AG09319 (cell line): ENCODE measurements at regions not wholly inside any gene's neighbourhood (a gene's known extent, or its start where the extent isn't known, plus 50 kb on each side); places are given as distances from the start of the nearest gene placed in this dataset.

ENCODE experiments used
- DNase-seq: peaks from one replicate; pipeline ENCODE4 v3.0.0-alpha.2; 2010; ENCODE audit warnings: low read depth; ENCODE audit errors: extremely low read depth
- CTCF ChIP-seq: IDR thresholded peaks from 2 replicates; pipeline ENCODE4 v1.5.1; 2011; ENCODE audit warnings: low read depth, mild to moderate bottlenecking, inconsistent platforms, low read length, moderate library complexity

GRCh38 chr4:29262986-29263385 is 1457.2 kb upstream of the PCDH7 start:
- TF ChIP-seq CTCF = no peak
- no peak for DNase-seq

- DNase-seq = no peak
- no peak for TF ChIP-seq CTCF
These were observed 1444.0 kb upstream of the PCDH7 start for GRCh38 chr4:29276150-29276549.

- no peak for DNase-seq
- no peak for TF ChIP-seq CTCF
These were observed 1442.8 kb upstream of the PCDH7 start for GRCh38 chr4:29277381-29277780.

GRCh38 chr4:29278585-29278984 is 1441.6 kb upstream of the PCDH7 start:
- TF ChIP-seq CTCF = no peak
- no peak for DNase-seq

GRCh38 chr4:29289118-29289517 is 1431.1 kb upstream of the PCDH7 start:
- no peak for TF ChIP-seq CTCF
- no peak for DNase-seq

- TF ChIP-seq CTCF = no peak
- no peak for DNase-seq
These were observed 1424.9 kb upstream of the PCDH7 start for GRCh38 chr4:29295280-29295679.

GRCh38 chr4:29304595-29304994 is 1415.6 kb upstream of the PCDH7 start:
- TF ChIP-seq CTCF = no peak
- no peak for DNase-seq
